Tongue (tissue), 1 donor: ENCODE measurements at regions not wholly inside any gene's neighbourhood (a gene's known extent, or its start where the extent isn't known, plus 50 kb on each side); places are given as distances from the start of the nearest gene placed in this dataset.
"Not testable (repeated sequence)": the region's sequence is repeated elsewhere in the genome, so short reads cannot be mapped to it uniquely, and the experiment has no call there.

Experiments
- DNase-seq: peaks from one replicate; pipeline ENCODE4 v3.0.0-alpha.2; 2015

DNA sequence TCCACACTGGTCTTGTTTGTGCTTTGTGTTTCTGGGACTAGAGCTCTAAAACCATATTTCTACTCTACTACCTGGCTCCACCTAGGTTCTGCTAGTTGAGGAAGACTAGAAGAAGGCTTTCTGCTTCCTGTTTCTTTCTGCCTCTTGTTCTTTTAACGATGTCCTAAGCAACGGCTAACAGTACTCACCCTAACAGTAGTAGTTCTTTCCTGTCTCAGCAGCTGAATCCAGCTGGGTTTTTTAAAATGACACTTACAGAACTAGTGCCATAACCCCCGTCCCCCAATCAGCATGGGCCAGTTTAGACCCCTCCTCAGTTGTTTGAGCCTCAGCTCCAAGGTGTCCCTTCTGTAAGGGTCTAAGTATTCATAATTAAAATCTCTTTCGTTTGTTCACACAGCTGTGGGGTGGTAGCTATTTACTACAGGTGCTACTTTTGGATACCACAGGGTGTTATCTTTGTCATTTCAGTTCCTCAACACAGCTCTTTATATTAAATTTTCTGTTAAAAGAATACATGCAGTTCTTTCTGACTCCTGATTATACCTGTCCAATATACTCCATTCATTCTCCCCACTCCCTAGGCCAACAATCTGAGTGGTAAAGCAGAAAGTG lies 790.2 kb downstream of the DHX35 start:
- DNase-seq = no peak

DNA sequence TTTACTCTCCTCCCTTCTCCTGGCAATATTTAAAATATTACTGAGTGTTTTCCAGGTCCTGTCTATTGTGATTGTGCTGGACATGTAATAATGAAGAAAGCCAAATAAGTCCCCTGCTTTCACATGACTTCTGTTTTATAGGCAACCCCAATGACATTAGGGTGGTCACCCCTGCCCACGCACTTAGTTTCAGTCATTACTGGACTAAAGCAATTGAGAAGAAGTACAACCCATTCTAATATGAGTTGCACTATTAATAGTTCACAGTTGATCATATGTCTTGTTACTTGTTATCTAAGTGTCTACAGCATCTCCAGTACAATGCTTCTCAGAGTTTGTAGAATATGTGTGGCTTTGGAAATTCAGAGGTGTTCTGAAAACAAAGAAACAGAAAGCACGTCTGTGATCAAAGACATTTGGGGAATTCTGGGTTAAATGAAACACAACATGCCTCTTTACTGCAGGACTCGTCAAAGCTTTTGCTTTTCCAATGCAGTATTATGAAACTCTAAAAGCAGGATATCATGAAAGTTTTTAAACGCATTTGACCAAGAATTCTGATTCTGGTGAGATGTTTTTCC lies 789.5 kb downstream of the DHX35 start:
- DNase-seq = no peak

DNA sequence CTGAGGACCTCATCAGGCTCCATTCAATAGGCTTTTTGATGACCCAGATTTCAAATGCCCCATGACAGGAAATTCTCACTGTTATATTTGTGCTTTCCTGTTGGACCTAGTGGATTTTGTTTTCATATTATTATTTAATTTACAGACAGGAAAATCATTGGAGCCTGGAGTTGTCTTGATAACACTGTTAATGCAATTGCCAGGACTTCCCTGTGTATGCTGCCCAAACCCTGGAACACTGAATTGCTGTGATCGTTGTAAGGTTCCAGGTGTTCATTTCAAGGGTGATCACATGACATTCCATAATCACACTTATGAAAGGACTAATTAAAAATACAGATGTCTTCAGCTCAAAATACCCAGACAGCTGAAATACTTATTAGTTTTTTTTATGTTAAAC lies 783.2 kb downstream of the DHX35 start:
- DNase-seq = no peak

DNA sequence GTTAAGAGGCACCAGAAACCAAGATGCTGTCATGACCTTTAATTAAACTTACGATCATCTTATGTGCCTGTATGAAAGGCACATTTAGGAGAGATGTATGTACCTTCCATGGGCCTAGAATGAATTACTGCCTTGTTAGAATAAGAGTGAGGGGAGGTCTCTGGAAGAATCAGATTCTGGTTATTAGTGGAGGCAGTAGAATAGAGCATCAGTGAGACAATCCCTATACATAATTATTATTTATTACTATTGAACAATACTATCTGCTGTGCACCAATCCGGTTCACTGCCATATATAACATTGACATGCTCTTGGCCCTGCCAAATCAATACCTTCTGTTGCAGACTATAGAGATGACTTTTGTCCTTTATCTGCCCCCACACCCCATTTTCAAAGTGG lies 776.5 kb downstream of the DHX35 start:
- no peak for DNase-seq

DNA sequence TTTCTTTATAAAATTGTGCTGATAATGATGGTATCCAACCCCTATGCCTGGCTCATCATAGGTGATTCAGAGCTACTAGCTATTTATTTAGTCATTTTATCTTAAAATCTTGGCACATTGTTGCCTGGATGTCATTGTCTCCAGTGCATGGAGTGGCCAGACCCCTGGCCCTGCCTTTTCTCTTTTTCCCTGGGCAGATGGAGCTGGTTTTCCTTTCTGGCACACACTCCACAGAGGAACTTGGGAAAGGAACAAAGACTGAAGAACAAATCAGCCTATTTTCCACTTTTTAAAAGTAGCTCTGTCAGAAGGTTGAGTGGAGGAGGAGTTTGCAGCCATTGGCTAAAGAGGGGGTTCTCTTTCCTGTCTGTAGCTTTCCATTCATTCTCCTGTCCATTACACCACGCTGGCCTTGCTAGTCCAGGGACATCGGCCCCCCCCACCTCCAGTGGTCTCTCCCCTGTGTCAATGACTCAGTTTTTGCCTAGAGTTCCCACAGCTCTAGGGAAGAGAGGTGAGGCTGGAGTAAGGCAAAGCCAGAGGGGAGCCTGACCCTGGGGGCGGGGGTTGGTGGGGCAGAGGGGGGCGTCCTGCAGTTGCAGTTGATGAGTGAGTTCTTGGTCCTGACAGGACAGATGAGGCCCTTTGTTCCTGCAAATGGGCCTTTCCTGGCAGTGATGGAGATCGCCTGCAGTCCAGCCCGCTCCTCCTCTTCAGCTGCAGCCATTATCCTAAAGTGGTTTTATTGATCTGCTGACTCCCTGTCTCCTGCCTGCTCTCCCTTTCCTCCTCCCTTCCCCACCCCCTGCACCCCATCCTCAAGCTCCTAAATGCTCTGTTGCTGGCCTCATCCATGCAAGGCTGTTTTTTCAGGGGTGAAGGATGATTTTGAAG lies 774.5 kb downstream of the DHX35 start:
- DNase-seq = no peak

DNA sequence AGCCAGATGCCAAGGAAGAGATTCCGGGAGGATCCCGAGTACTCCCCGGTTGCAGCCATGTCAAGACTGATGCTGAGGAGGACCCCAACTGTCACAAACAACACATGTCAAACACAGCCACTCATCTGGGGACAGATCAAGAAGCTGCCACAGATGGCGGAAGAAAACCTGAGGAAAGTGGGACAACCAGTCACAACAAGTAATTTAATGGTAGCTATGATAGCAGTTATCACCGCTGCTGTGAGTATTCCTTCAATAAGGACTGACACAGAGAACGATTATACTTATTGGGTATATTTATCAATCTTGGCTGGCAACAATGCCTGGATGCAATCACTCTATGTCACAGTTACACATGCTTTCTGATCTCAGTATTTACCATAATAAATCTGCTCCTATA lies 763.4 kb downstream of the DHX35 start:
- DNase-seq = not testable (repeated sequence)

DNA sequence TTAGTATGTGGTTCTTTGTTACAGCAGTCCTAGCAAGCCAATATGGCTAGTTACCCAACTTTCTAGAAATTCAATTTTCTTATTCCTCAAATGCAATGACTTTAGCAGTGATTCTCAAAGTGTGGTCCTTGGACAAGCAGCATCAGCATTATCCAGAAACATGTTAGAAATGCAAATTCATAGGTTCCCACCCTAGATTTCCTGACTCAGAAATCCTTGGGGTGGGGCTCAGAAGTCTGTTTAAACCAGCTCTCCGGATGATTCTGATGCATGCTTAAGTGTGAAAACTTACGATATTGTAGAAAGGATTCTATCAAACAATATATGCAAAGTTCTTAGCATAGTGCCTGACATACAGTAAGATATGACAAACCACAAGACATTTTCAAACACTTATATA lies 757.1 kb downstream of the DHX35 start:
- no peak for DNase-seq

DNA sequence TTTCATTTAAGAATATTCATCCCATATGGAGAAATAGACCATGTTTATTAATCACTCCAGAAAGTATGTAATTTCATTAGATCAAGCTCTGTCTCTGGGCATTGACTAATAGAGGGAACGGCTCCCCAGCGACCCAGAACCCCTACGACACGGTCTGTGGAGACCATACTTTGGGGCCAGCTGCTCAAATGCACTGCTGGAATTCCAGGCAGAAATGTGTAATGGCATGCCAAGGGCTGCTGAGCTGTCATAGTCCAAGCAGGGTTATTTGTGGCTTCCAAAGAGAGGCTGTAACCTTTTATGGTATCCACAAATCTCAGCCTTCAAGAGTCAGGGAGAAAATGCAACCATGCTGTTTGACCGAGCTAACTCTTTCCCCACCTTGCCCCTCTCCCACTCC lies 755.8 kb downstream of the DHX35 start:
- no peak for DNase-seq

DNA sequence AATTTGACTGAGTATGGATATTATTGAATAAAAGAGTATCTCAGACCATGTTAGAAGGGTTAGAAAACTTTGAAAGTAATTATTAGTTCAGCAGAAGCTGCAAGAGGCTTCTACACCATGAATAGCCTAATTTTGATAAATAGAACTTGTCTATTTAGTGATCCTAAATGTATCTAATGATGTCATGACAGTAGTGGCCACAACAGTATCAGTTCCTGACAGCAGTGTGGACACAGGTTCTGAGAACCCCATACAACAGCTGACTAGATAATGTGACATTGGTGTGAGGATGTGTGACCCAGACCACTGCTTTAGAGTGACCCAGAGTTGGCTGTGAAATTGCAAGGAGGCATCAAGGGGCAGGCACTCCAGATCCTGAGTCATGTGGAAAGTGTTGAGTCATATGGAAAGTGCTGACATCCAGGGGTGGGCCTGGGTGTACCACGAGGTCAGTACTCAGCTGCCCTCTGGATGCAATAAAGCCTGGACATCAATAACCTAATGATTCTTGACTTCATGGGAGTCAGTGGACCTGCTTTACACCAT lies 754.7 kb downstream of the DHX35 start:
- DNase-seq = no peak

DNA sequence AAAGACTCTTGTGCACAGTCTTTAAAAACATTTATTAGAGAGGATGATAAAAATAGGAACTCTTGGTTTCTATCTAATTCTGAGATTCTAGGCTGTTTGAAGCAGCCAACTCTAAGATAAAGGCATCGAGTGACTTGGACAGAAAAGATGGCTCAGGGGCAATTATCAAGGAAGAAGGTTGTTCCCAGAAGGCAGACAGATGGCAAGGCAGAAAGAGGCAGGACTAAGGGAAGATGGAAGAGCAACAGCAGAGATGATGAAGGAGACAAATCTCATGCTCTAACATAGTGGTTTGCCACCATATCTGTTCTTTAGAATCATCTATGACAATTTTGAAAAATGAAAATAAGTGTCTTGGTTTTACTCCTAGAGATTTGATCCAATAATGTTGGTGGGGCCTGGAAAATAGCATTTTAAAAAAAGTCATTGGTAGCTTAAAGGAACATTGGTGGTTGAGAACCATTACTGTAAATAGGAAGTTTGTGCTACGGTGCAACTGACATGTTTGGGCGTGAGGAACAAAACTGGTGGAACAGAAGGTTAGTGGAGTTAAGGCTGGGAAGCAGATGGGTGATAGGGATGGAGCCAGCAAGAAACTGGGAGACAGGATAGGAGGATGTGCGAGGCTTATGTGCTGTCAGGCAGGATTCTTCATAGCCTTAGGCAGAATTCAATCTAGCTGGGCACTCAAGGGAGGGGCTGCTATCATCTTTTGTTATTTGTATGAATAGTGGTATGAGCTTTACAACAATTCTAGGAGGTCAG lies 751.1 kb downstream of the DHX35 start:
- DNase-seq = no peak

DNA sequence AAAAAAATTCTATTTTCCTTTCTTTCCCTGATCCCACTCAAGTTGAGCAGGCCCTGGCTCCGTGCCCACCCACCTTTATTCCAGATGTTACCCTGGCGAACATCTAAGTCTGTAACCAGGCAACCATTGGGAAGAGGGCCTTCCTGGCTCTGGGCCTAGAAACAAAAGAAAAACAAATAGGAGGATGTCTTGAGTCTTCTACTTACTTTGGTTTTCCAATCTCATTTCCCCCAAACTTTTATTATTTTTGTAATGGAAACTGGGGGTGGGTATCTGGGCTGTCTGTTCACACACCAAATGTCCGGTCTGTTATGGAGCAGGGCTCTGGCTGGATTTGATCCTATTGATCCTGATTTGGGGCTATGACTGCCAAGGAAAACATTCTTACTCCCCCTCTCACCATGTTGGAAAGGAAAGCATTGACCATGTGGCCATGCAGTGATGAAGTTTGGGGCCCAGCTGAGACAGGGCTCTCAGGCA lies 744.1 kb downstream of the DHX35 start:
- peak; percentile 91 for DNase-seq

DNA sequence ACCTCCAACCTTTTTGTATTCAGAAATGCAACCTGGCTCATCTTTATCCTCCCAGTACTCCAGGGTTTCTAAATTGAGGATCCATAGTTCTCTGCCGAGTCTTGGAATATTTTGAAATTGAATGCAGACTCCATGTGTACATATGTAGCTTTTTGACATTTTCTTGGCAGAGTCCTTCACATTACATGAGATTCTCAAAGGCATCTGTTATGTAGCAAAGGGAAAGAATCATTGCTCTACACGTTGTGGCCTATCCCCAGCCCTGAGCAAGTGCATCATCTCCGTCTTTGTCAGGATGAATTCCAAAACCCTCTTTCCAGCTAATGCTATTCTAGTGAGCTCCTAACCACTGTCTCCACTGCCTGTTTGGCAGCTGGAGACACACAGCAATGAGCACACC lies 742.9 kb downstream of the DHX35 start:
- DNase-seq = peak; percentile 90

DNA sequence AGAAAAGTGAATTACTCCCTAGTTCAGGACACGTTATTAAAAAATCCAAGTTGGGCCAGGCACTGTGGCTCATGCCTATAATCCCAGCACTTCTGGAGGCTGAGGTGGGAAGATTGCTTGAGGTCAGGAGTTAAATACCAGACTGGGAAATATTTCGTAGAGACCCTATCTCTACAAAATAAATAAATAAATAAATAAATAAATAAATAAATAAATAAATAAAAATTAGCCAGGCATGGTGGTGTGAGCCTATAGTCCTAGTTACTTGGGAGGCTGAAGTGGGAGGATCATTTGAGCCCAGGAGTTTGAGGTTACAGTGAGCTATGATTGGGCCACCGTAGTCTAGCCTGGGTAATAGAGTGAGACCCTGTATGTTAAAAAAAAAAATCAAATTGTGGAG lies 741.2 kb downstream of the DHX35 start:
- not testable (repeated sequence) for DNase-seq

DNA sequence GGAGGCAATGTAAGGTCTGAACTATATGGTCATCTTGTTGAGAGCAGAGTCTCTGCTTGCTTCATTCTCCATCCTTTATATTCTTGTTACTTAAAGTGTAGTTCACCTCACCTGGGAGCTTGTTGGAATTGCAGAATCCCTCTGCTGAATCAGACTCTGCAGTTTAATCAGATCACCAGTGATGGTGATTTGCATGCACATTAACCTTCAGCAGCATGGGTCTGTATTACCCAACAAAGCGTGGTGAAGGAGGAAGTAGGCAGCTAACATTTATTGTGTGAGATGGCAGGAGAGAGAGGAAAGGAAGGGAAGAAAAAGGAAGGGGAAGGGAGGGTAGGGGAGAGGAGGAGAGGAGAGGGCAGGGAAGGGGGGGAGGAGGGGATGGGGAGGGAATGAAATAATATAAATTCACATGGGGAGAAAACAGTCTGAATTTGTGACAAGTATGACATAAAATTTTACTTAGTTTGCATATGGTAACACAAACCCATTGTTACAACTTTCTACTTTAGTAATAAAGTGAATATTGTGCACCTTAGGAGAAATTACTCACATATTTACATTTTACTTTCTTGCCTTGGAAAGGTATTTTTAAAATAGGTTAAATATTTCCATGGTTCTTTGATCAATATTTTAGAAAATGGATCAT lies 740.7 kb downstream of the DHX35 start:
- DNase-seq = no peak

DNA sequence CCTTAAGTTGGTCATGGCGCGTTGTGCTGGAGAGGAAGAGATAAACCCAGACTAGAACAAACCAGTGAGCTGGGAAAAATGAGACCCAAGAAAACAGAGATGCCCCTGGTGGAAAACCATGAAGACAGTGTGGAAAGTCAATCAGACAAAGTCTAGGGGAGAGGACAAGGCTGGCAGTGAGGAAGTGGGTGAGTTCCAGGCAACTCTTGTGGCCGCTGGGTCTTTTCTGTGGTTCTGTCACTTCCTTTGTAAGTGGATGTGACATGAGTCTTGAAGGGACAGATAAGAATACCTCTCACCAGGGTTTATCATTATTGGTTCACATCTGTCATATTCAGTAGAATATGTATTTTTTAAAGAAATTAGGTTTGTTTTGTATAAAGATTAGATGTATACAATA lies 738.4 kb downstream of the DHX35 start:
- no peak for DNase-seq

DNA sequence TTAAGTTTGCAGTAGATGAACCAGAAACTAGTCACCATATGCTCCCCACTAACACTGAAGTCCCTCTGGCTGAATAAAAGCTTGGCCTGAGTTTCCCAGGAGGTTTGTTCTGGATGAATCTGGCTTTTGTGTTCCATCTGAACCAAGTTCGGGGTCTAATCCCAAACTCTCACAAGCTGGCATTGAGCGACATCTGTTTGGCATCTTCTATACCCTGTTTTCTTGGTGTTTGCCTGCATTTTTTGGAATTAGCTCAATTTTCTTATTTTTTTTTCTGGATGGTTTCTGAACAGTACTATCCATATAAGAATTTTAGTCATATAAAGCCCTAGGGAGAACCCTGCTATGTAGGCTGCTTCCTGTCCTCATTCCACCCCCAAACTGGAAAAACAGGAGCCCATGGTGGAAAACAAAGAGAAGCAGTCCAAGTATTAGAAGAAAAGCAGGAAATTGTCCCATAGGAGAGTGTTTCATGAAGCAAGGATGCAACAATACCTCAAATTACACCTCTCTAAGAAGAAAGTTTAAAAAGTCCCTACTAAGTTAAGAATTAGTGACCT lies 737.1 kb downstream of the DHX35 start:
- no peak for DNase-seq

DNA sequence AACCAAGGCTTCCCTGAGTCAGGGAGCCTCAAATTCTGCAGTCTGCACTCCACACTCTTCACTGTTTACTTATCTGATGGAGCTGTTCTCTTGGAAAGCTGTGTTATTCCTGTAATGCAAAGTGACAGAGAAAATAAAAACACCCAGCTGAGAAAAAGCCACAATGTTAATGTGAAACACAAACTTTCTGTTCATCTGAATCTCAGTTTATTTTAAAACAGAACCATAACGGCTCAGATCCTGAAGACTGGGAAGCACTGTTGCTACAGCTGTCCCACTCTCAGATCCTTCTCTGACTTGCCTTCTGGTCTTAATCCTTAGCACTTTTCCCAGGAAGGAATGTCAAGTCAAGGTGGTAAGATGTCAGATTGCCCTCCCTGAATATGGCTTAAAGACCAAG lies 736.6 kb downstream of the DHX35 start:
- peak; percentile 38 for DNase-seq

DNA sequence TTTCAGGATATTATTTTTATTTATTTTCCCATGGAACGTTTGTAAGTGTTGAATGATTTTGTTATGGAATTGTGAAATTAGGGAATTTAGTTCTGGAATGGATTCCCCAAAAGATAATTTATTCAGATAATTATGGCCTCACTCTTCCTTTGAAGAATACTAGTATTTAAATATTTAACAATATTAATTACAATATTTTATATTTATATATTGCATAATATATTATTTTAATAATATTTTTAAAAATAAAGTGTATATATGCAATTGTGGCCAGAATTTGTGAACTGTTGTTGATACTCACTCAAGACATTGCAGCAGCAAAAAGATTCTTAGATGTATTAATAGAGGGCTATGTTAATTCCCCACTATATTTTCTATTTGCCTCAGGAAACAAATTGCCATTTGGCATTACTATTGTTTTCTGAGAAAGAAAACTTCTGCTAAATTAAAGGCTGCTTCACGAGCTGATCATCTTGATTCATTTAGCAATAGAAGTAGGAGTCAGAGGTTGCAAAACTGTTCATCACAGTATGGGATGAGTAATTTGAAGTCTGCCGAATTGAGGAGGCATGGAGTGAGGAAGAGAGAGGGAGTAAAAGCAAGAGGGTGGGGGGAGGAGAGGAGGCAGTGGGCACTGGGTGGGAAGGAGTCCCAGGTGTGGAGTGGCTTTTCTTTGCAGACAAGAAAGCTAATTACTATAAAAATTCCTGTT lies 729.2 kb downstream of the DHX35 start:
- no peak for DNase-seq

DNA sequence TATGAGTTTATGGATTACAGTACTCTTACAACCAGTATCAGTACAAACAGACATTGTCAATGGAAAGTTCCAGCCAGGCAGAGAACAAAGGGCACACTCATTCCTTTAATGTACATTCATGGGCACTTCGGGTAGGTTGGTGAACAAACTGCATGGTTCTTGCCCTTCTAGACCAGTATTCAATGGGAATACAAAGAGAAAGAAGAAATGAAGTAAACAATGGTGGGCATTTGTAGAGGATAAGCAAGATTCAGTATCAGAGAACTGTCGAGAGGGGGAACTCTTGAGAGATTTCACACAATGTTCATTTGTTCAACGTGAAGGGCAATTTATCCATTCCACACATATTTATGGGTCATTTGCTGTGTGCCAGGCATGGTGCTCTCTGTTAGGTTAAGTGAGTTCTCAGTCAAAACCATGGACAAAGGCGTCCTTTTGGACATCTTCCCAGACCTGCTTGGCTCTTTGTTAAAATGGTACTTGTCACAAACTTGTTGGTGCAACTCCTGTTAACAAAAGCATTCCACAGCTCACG lies 714.8 kb downstream of the DHX35 start:
- DNase-seq = peak; percentile 24

DNA sequence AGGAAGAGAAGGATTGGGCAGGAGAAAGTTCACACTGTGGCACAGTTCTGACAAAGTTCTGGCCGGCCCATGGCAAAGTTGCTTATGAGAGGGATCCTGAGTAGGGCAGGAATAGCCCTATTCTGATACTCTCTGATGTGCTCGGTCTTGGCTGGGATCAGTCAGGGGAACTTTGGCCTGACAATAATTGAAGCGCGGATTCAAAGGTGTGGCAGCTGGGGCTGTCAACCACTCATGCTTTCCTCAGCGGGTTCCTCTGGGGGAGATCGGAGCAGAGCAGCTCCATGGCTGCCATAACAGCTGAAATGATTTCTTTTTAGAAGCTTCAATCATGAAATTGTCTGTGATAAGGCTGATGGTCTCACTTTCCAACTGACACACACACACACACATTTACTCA lies 714.1 kb downstream of the DHX35 start:
- DNase-seq = no peak

DNA sequence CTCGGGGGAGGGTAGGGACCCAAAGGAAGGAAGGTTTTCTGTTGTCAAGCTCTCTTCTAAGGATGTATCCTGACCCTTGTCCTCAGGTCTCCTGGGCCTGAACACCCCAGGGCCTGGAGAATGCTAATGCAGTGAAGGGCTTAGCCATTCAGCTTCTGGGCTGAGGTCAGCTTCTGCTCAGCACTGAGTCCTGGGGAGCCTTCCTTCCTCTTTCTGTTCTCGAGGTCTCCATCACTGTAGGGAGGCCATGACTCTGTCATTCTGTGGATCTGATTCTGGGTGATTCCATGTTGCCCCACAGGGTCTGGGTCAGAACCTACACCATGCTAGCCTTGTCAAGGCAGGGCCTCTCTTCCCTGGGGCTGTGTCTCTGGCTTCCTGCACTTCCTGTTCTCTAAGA lies 712.7 kb downstream of the DHX35 start:
- DNase-seq = no peak
